ENCODE measurements at regions not wholly inside any gene's neighbourhood (a gene's known extent, or its start where the extent isn't known, plus 50 kb on each side); places are given as distances from the start of the nearest gene placed in this dataset.
"Not testable (repeated sequence)": the region's sequence is repeated elsewhere in the genome, so short reads cannot be mapped to it uniquely, and the experiment has no call there.

DNA sequence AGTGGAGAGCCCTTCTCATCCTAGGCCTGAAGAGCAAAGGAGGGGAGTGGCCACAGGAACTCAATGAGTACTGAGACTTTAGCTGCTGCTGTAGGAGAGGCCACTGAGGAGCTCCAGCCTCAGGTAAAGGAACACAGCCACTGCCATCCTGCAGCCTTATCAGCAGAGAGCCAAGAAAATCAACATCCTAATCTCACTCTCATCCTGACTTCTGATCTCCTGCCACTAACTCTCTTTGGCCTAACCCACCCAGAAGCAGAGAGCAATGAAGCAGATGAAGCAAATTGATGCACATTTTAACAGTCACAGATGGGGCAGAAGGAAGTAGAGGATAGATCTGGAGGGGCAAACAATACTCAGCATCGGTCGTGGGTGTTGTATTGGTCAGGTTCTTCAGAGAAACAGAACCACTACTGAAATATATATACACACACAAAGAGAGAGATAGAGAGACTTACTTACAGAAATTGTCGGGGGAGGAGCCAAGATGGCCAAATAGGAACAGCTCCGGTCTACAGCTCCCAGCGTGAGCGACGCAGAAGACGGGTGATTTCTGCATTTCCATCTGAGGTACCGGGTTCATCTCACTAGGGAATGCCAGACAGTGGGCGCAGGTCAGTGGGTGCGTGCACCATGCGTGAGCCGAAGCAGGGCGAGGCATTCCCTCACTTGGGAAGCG, 297.6 kb downstream of the MTERF1 start:
- intact Hi-C loops (cut with DNase I) = no loop called here

DNA sequence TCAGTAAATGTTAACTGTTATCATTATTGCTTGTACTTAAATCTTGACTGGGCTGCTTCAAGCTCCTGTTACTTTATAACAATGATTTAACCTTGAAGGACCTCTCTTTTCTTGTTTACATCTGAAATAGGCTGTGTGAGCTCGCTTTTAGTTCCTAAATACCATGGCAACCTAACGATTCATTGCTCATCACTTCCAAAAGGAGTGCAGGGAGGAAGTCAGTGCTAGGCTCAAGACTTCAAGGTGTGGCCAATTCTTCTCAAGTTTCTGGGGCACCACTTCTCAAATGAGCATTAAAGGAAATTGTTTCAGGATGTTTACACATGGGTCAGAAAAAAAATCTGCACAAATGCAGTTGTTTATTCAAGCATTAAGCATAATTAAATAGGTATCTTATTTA, 284.2 kb downstream of the MTERF1 start:
- no peak for DNase-seq (ENCODE audit: low spot score)
- intact Hi-C loops (cut with DNase I) = no loop called here

More for the DNA sequence above, 297.6 kb downstream of the MTERF1 start:
- no peak for DNase-seq (ENCODE audit: low spot score)

GRCh38 chr7:91598791-91599190, 281.7 kb downstream of the MTERF1 start:
- intact Hi-C loops (cut with DNase I) = no loop called here
- no peak for DNase-seq (ENCODE audit: low spot score)

DNA sequence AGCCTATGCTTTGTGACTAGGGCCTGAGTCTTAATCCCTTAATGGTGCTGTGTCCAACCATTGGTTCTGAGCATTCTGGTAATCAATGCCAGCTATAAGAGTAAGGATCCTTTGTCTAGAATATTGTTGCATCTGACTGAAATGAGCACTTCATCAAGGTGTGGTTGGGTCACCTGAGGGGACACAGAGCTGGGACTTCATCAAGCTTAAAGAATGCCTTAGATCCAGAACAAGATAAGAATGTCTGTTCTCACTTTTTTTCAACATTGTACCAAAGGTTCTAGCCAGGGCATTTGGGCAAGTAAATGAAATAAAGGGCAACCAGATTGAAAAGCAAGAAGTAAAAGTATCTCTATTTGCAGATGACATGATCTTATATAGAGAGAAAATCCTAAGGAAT, 280.4 kb downstream of the MTERF1 start:
- no peak for DNase-seq (ENCODE audit: low spot score)
- intact Hi-C loops (cut with DNase I) = no loop called here

- intact Hi-C loops (cut with DNase I) = no loop called here
- no peak for DNase-seq (ENCODE audit: low spot score)
Observed at GRCh38 chr7:91603707-91604106, 276.8 kb downstream of the MTERF1 start.

DNA sequence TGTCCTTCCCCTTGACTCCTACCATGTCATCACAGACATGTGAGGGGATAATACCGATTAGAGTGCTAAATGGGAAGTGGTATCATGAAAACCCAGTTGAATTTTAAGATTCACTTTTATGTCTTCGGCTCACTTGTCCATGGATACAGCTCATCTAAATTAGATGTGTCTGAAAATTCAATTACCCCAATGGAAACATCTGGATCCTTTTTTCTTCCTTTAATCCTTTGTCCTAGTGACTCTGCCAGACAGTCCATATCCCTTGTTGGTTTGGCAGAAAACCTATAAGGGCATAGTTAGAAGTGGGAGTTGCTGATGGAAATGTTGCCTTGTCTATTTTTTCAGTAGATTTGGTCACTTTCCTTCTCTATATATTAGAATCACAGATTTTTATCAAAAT, 271.9 kb downstream of the MTERF1 start:
- intact Hi-C loops (cut with DNase I) = no loop called here
- DNase-seq (ENCODE audit: low spot score) = no peak

DNA sequence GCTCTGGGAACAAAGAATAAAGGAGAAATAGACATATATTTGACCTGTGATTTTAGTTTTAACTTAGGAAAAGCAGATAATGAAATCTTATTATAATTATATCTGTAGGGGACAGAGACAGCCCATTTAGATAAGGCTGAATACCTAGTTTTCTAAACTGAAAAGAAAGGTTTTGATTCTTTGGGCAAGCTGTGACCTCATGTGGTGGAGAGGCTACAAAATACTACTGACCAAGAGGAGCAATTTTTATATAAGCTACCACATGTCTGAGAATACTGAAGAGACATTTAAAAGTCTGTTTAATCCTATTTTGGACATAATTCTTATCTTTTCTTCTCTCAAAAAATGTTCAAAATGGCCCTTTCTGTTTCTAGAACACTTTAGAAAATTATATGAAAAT, 271.0 kb downstream of the MTERF1 start:
- intact Hi-C loops (cut with DNase I) = no loop called here
- DNase-seq (ENCODE audit: low spot score) = no peak

DNA sequence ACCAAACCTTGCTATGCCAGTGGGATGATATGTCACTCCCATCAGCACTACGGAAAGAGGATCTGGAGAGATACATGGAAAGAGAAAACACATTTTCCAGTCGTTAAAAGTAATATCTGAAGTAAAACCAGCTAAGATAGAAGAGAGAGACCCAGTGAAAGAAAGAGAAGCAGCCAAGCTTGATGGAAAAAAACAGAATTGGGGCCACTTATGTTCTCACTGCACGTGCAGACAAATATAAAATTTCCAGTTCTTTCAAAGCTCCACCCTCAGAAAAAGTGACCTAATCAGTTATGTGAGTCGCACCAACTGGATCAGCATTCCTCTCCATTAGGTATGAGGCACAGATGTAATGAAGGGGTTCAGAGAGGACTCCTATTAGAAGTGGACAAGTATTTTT, 266.1 kb downstream of the MTERF1 start:
- DNase-seq (ENCODE audit: low spot score) = no peak
- intact Hi-C loops (cut with DNase I) = no loop called here

GRCh38 chr7:91618776-91619765, 261.4 kb downstream of the MTERF1 start:
- DNase-seq (ENCODE audit: low spot score) = no peak
- intact Hi-C loops (cut with DNase I) = no loop called here

DNA sequence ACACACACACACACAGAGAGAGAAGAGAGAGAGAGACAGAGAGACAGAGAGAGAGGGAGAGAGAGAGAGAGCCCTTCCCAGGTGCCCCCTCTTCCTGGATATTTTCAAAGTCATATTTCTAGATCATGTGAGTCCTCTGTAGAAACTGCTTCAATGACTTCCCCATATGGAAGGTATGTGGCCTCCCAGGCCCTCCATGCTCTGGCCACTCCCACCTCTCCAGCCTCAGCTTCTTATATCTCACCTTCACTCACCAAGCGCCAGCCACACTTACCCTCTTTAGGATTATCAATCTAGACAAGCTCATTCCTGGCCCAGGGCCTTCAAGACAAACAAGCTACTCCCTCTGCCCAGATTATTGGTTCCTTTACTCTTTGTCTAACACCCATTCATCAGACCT, 259.7 kb downstream of the MTERF1 start:
- intact Hi-C loops (cut with DNase I) = no loop called here
- DNase-seq (ENCODE audit: low spot score) = no peak

GRCh38 chr7:91627324-91627723, 253.2 kb downstream of the MTERF1 start:
- intact Hi-C loops (cut with DNase I); DNase-seq (ENCODE audit: low spot score): not testable (repeated sequence)

GRCh38 chr7:91628742-91629141, 251.8 kb downstream of the MTERF1 start:
- intact Hi-C loops (cut with DNase I) = no loop called here
- no peak for DNase-seq (ENCODE audit: low spot score)

DNA sequence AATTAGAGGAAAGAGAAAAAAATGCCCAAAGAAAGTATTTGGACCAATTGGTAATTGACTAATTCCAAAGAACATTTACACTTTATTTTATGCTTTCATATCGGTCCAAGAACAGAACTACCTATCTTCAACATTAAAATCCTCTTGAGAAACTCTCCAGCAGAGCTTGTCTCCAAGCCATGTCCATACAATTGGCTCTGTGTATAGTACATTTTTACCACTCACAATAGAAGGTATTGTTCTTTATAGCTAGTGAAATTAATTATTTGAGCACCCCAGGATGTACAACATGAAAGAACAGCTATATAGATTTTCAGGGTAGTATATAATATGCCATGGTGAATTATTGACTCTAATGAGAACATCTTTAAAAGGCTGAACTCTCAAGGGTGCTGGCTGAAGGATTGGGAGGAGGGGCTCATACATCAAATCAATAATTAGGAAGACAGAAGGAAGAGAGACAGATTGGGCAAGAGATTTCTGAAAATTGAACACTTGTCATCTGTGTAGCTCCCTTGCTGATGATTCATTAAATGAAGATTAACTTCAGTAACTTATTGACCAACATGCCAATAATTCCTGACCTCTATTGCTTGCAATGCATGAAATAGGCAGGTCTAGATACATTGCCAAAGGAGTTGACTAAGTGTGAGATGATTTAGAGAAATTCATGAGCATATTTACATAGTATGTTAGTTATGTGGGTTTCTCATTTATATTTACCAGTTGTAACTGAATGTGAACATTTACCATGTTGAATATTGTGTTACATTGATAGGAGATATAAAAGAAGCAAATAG, 249.7 kb downstream of the MTERF1 start:
- intact Hi-C loops (cut with DNase I) = no loop called here

DNA sequence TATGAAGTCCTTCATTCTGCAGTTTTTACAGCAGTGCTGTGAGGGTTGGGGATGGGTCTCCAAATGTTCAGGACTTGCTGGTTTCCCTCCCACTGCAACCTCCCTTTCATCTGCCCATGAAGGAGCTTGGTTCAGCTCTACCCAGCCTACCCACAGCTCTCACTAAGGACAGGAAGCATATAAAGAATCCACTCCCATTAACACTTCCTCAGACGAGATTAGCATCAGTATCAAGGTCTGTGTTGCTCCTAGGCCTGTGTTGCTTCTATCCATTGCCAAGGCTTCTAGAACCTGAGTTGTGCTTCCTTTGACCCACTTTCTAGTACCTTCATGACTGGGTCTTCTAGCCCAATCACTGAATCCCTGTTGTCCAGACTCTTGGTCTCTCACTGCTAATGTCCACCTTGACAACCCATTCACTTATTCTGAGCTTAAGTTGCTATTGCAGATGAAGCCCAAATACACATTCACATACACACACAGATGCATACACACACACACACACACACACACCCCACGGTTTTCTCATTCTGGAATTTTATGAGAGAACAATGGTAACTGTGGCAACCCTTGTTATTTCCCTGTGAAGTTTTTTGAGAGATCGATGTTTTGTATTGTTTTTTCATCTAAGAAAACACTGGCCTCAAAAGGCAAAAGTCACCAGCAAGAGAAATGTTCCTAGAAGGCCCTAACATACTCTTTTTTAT, 248.1 kb downstream of the MTERF1 start:
- intact Hi-C loops (cut with DNase I) = no loop called here
- DNase-seq (ENCODE audit: low spot score) = no peak

More for the DNA sequence above, 249.7 kb downstream of the MTERF1 start:
- DNase-seq (ENCODE audit: low spot score) = no peak

DNA sequence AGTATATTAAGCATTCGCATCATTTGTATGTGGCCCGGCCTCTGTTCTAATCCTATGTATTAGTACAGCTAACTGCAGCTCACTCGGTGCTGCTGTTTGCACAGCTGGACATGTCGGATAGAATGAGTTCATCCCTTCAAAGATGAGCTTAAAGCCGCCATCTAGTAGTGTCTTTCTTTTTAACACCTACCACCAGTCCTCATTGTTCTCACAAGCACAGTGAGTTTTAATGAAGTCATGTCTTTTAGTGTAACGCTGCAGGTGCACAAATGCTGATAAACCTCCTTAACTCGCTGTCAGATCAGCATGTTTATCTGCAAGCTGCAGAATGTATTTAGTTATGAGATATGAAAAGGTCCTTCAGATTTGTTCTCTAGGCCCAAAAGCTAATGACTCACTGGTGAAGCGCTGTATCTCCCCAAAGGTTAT, 247.5 kb downstream of the MTERF1 start:
- intact Hi-C loops (cut with DNase I) = no loop called here
- DNase-seq (ENCODE audit: low spot score) = no peak

GRCh38 chr7:91634485-91635177, 245.9 kb downstream of the MTERF1 start:
- intact Hi-C loops (cut with DNase I) = no loop called here
- no peak for DNase-seq (ENCODE audit: low spot score)

GRCh38 chr7:91636129-91636724, 244.3 kb downstream of the MTERF1 start:
- intact Hi-C loops (cut with DNase I) = no loop called here
- no peak for DNase-seq (ENCODE audit: low spot score)

DNA sequence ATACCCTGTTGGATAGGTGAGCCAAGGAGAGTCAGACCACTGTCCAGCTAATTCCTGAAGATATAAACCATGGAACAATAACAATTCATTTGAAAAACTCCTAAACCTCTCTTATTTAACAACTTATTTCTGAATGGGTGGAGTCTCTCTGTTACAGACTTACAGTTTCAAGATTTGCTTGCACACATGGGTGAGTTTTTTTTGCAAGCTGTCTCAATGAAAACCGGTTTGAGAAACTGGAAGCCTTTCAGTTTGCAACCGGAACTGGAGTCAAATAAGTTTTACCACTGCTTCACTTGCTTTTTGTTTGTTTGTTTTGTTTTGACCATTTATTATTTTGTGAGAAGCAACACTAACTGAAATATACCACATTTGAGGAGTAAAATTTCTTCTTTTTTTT, 243.8 kb downstream of the MTERF1 start:
- intact Hi-C loops (cut with DNase I) = no loop called here
- no peak for DNase-seq (ENCODE audit: low spot score)

Measured in posterior vena cava (tissue), 2 donors.